ENCODE measurements at regions not wholly inside any gene's neighbourhood (a gene's known extent, or its start where the extent isn't known, plus 50 kb on each side); places are given as distances from the start of the nearest gene placed in this dataset.

- TF ChIP-seq CTCF (conservative IDR thresholded peaks at IDR 0.05): no peak
- no peak for TF ChIP-seq EZH2 (IDR thresholded peaks at IDR 0.05; ENCODE audit: low read depth)
These were observed 133.4 kb downstream of the RHOU start for GRCh38 chr1:228868731-228869024.

Data from PC-9 (cell line).